Spleen (tissue), 11 donors: ENCODE measurements at regions not wholly inside any gene's neighbourhood (a gene's known extent, or its start where the extent isn't known, plus 50 kb on each side); places are given as distances from the start of the nearest gene placed in this dataset.

Source experiments
- DNase-seq: peaks from one replicate; pipeline ENCODE4 v3.0.0-alpha.2; 2020
- H3K27ac ChIP-seq, 8 donors: fragments of 200-600 bp; sonication (generic) in 7 of 8; 1 replicate in 4 of 8; 2 replicates in 4 of 8; pipeline versions ENCODE4 v1.5.0 to v1.8.0; 2016 to 2021; ENCODE audit warnings: inconsistent platforms in 4 of 8, mild to moderate bottlenecking in 4 of 8, moderate library complexity in 1 of 8
- H3K27me3 ChIP-seq, 7 donors: fragments of 200-600 bp; sonication (generic) in 6 of 7; replicated peaks in 1 of 7; 1 replicate in 4 of 7; 2 replicates in 3 of 7; pipeline versions ENCODE4 v1.5.0 to v1.8.0; 2016 to 2021; ENCODE audit warnings: inconsistent platforms in 3 of 7, mild to moderate bottlenecking in 1 of 7
- H3K36me3 ChIP-seq, 6 donors: fragments of 200-600 bp; sonication (generic) in 5 of 6; 1 replicate in 4 of 6; 2 replicates in 2 of 6; pipeline versions ENCODE4 v1.5.0 to v1.8.0; 2016 to 2021; ENCODE audit warnings: inconsistent platforms in 2 of 6
- H3K4me1 ChIP-seq, 6 donors: fragments of 200-600 bp; sonication (generic) in 5 of 6; 1 replicate in 3 of 6; 2 replicates in 3 of 6; pipeline versions ENCODE4 v1.5.0 to v1.8.0; 2016 to 2021; ENCODE audit warnings: inconsistent platforms in 3 of 6
- H3K4me3 ChIP-seq, 8 donors: fragments of 200-600 bp; sonication (generic) in 7 of 8; 1 replicate in 4 of 8; 2 replicates in 4 of 8; pipeline versions ENCODE4 v1.5.0 to v1.8.0; 2016 to 2021; ENCODE audit warnings: inconsistent platforms in 4 of 8, mild to moderate bottlenecking in 4 of 8, moderate library complexity in 2 of 8
- H3K9me3 ChIP-seq, 8 donors: fragments of 200-600 bp; sonication (generic) in 7 of 8; 1 replicate in 4 of 8; 2 replicates in 4 of 8; pipeline versions ENCODE4 v1.5.0 to v1.8.0; 2016 to 2021; ENCODE audit warnings: inconsistent platforms in 4 of 8
- CTCF ChIP-seq, 11 experiments: fragments of 200-600 bp in 7 of 11; fragments of 450-650 bp in 4 of 11; sonication (generic) in 4 of 11; IDR thresholded peaks in 8 of 11; conservative IDR thresholded peaks in 3 of 11; 1 replicate in 7 of 11; 2 replicates in 4 of 11; pipeline versions ENCODE4 v1.4.0 to v1.8.0; 2016 to 2021; ENCODE audit warnings: antibody characterized with exemption in 11 of 11, inconsistent platforms in 4 of 11, mild to moderate bottlenecking in 1 of 11
- POLR2A ChIP-seq, 3 donors: fragments of 450-650 bp; IDR thresholded peaks; one replicate each; pipeline ENCODE4 v1.5.1; 2017; ENCODE audit warnings: antibody characterized with exemption in 3 of 3, mild to moderate bottlenecking in 1 of 3
- POLR2AphosphoS5 ChIP-seq, 3 donors: sonication (generic); formaldehyde crosslinking; IDR thresholded peaks; one replicate each; pipeline ENCODE4 v1.5.1; 2017; ENCODE audit warnings: antibody characterized with exemption in 3 of 3
- WGBS, 5 donors: extraction: QIAGEN DNeasy Blood & Tissue Kit in 3 of 5; methylation state at CpG; one replicate each; pipeline versions ENCODE4 v1.1.5 to v1.1.7; 2013 to 2018; 5-methylcytosine and 5-hydroxymethylcytosine counted together
- intact Hi-C: fragments of 100-400 bp; cut with DNase I; formaldehyde crosslinking; loops from one replicate; pipeline ENCODE4 v1.15.0; 2023; ENCODE audit warnings: low total_unique reads
- donor health status: healthy with polysubstance abuse.
- donor health status: DM: no; HTN: no; CAD: no; lungs with moderate emphysema.
- donor health status: DM: no; HTN: no; CAD: no.
- donor health status: Bipolar disorder and iron deficiency.
- donor health status: healthy.
- donor health status: DM: no; HTN: no; CAD: no.
- donor health status: DM: yes; HTN: yes; CAD: no.

- WGBS, 5 donors = 66 to 81% (median 67%) methylated on average over 8 of the region's 8 CpGs
- Histone ChIP-seq H3K36me3 (no peaks in the 10 kb centered on the region), H3K4me1 (no peaks in the 10 kb centered on the region), H3K27ac (no peak overlapping the region), H3K27me3 (peaks cover 0 to 2% (median 0%) of the 10 kb centered on the region in 7 donors), H3K4me3 (no peak overlapping the region), H3K9me3 (peaks cover 0 to 10% (median 2%) of the 10 kb centered on the region in 8 donors)
- no peak for DNase-seq
- intact Hi-C loops = no loop called here
- TF ChIP-seq POLR2AphosphoS5 (IDR thresholded peaks at IDR 0.05) (no peak), POLR2A (IDR thresholded peaks at IDR 0.05) (no peak), CTCF (IDR thresholded peaks at IDR 0.05 in 8 of 11, conservative IDR thresholded peaks at IDR 0.05 in 3 of 11) (no peak)
Observed at GRCh38 chr10:84065804-84066601, 73.3 kb upstream of the GHITM start.

DNA sequence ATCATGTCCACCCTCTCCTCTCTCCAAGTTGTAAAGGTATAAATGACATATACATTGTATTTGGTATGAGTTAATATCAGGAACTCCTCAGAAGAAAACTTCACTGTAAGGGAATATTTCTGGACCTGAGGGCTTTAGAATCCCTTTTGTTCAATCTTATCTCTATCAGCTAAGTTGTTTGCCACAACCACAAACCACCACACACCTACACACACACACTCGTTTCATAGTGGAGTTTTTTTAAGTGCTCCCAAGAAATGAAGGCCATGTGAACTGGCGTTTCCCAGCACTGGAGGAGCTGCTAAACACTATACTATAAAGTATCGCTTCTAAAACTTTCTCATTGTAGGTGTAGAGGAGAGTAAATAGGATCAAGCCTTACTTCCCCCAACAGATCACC, 64.8 kb upstream of the GHITM start:
- no peak overlapping the region for H3K4me3 ChIP-seq
- no peak for TF ChIP-seq POLR2AphosphoS5 (IDR thresholded peaks at IDR 0.05)
- no peak for TF ChIP-seq CTCF (IDR thresholded peaks at IDR 0.05 in 8 of 11, conservative IDR thresholded peaks at IDR 0.05 in 3 of 11)
- no peak for TF ChIP-seq POLR2A (IDR thresholded peaks at IDR 0.05)
- no peak for DNase-seq
- peaks cover 0 to 5% (median 0%) of the 10 kb centered on the region in 6 donors for H3K4me1 ChIP-seq
- intact Hi-C loops = no loop called here
- H3K27ac ChIP-seq = no peak overlapping the region
- WGBS, 5 donors = 57 to 63% (median 62%) methylated on average over 3 of the region's 3 CpGs
- peaks cover 0 to 8% (median 2%) of the 10 kb centered on the region in 8 donors for H3K9me3 ChIP-seq
- H3K27me3 ChIP-seq = no peaks in the 10 kb centered on the region
- no peaks in the 10 kb centered on the region for H3K36me3 ChIP-seq

GRCh38 chr10:84075226-84076046, 63.9 kb upstream of the GHITM start:
- Histone ChIP-seq H3K4me3 (no peak overlapping the region), H3K27ac (no peak overlapping the region), H3K4me1 (peaks cover 0 to 5% (median 0%) of the 10 kb centered on the region in 6 donors), H3K36me3 (no peaks in the 10 kb centered on the region), H3K27me3 (no peaks in the 10 kb centered on the region), H3K9me3 (peaks cover 0 to under 1% (median 0%) of the 10 kb centered on the region in 8 donors)
- no peak for DNase-seq
- intact Hi-C loops = no loop called here
- WGBS, 5 donors = 73 to 87% (median 79%) methylated on average over 4 of the region's 4 CpGs
- TF ChIP-seq POLR2AphosphoS5 (IDR thresholded peaks at IDR 0.05) = no peak
- TF ChIP-seq POLR2A (IDR thresholded peaks at IDR 0.05) = no peak
- no peak for TF ChIP-seq CTCF (IDR thresholded peaks at IDR 0.05 in 8 of 11, conservative IDR thresholded peaks at IDR 0.05 in 3 of 11)

DNA sequence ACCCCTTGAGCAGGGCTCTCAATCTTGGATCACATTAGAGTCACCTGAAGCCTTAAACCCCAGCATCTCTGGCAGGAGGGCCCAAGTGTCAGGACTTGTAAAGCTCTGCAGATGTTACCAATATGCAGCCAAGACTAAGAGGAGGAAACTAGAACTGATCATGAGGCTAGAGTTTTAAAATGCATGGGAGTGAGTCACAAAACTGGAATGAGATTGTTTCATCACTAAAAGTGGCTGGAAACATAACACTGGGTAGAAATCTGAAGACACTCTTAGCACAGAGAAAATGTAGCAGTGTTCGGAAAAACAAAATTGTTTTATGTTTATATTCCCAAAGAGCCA, 63.3 kb upstream of the GHITM start:
- DNase-seq = no peak
- TF ChIP-seq CTCF (IDR thresholded peaks at IDR 0.05 in 8 of 11, conservative IDR thresholded peaks at IDR 0.05 in 3 of 11) = no peak
- TF ChIP-seq POLR2AphosphoS5 (IDR thresholded peaks at IDR 0.05) = no peak
- TF ChIP-seq POLR2A (IDR thresholded peaks at IDR 0.05) = no peak
- H3K36me3 ChIP-seq = no peaks in the 10 kb centered on the region
- intact Hi-C loops = no loop called here
- 77 to 97% (median 81%) methylated on average over 1 of the region's 1 CpG for WGBS, 5 donors
- H3K27ac ChIP-seq = no peak overlapping the region
- H3K9me3 ChIP-seq = no peaks in the 10 kb centered on the region
- H3K4me3 ChIP-seq = no peak overlapping the region
- peaks cover 0 to 5% (median 0%) of the 10 kb centered on the region in 6 donors for H3K4me1 ChIP-seq
- H3K27me3 ChIP-seq = no peaks in the 10 kb centered on the region
